ENCODE measurements at regions not wholly inside any gene's neighbourhood (a gene's known extent, or its start where the extent isn't known, plus 50 kb on each side); places are given as distances from the start of the nearest gene placed in this dataset.

DNA sequence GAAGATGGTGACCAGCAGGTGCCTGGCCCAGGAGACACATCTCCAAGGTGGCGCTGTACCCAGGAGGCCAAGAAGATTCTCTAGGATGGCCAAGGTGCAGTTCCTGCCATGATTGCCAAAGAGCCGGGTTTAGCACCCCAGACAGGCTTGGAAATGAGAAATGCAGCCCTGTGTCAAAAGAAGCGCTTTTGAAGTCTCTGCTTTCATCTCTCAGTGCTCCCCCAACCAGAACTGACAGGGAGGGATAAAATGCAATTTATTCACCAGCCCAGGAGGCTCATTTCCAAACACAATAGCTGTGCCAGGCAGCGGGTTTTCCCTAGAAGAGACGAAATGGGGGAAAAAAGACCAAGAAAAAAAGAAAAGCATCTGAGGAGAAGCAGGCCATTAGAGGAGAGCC, 195.9 kb upstream of the NCAM1 start:
- Histone ChIP-seq H3K9ac (ENCODE audit: low read length) (no peak overlapping the region), H3K36me3 (ENCODE audit: control insufficient read depth, insufficient read depth, low read length) (no peaks in the 10 kb centered on the region), H3K27me3 (ENCODE audit: control insufficient read depth, insufficient read depth, low read length) (no peaks in the 10 kb centered on the region), H3K4me1 (ENCODE audit: control insufficient read depth, insufficient read depth, low read length) (no peaks in the 10 kb centered on the region), H3K9me3 (ENCODE audit: control insufficient read depth, low read length) (no peaks in the 10 kb centered on the region), H3K4me3 (ENCODE audit: low read length) (no peak overlapping the region)

DNA sequence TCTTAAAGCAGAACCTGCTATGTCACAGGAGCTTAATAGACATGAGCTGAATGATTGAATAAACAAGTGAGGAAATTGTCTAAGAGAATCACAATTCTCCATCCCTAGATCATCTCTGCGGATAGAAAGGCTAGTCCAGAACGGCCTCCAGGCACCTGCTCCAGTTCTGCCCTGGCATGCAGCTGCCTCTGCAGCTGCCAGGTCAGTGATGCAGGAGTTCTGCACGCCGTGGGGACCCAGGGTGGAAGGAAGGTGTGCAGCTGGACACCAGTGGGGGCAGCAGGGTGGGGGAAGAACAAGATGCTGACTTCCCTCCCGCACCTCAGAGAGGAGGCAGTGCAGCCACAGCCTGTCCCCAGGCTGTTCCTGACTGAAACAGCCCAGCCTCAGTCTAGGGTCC, 192.1 kb upstream of the NCAM1 start:
- Histone ChIP-seq H3K4me1 (ENCODE audit: control insufficient read depth, insufficient read depth, low read length) (no peaks in the 10 kb centered on the region), H3K4me3 (ENCODE audit: low read length) (no peak overlapping the region), H3K27me3 (ENCODE audit: control insufficient read depth, insufficient read depth, low read length) (peaks cover 5% of the 10 kb centered on the region), H3K9ac (ENCODE audit: low read length) (no peak overlapping the region), H3K9me3 (ENCODE audit: control insufficient read depth, low read length) (no peaks in the 10 kb centered on the region), H3K36me3 (ENCODE audit: control insufficient read depth, insufficient read depth, low read length) (no peaks in the 10 kb centered on the region)

DNA sequence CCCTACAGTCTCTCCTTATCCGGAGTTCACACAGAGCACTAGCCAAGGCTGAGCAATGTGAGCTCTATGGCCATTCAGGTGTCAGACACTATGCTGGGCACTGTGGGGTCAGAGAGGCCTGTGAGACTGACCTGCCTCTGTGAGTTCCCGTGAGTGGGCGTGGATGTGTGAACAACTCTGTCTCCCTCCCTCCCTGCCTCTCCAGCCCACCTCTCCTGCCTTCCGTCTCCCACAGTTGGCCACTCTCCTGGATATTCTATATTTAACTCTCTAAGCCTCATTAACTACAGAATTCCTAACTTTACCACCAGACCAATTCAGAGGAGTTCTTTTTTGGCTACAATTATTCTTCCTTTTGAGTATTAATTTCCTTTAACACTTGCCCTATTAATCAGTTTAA, 191.6 kb upstream of the NCAM1 start:
- Histone ChIP-seq H3K9ac (ENCODE audit: low read length) (no peak overlapping the region), H3K4me3 (ENCODE audit: low read length) (no peak overlapping the region), H3K9me3 (ENCODE audit: control insufficient read depth, low read length) (no peaks in the 10 kb centered on the region), H3K4me1 (ENCODE audit: control insufficient read depth, insufficient read depth, low read length) (no peaks in the 10 kb centered on the region), H3K36me3 (ENCODE audit: control insufficient read depth, insufficient read depth, low read length) (no peaks in the 10 kb centered on the region), H3K27me3 (ENCODE audit: control insufficient read depth, insufficient read depth, low read length) (peaks cover 5% of the 10 kb centered on the region)

DNA sequence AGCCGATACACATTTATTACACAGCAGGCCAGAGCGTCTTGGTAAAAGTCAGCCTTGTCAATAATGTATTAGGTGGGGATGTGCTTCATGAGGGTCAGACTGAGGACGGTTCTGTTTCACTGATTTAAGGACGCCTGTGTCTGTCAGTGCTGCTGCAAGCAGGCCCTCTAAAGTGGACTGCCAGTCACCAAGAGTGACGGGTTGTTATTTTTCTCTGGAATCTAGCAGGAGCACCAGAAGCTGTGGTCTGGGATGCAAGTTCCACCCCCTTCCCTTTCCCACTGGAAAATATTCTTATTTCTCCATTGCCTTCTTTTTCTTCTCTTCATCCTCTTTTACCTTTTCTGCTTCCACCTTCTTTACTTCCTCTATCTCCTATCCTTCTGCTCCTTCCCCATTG, 191.2 kb upstream of the NCAM1 start:
- Histone ChIP-seq H3K36me3 (ENCODE audit: control insufficient read depth, insufficient read depth, low read length) (no peaks in the 10 kb centered on the region), H3K4me1 (ENCODE audit: control insufficient read depth, insufficient read depth, low read length) (no peaks in the 10 kb centered on the region), H3K27me3 (ENCODE audit: control insufficient read depth, insufficient read depth, low read length) (peaks cover 5% of the 10 kb centered on the region), H3K9me3 (ENCODE audit: control insufficient read depth, low read length) (no peaks in the 10 kb centered on the region), H3K9ac (ENCODE audit: low read length) (no peak overlapping the region), H3K4me3 (ENCODE audit: low read length) (no peak overlapping the region)

DNA sequence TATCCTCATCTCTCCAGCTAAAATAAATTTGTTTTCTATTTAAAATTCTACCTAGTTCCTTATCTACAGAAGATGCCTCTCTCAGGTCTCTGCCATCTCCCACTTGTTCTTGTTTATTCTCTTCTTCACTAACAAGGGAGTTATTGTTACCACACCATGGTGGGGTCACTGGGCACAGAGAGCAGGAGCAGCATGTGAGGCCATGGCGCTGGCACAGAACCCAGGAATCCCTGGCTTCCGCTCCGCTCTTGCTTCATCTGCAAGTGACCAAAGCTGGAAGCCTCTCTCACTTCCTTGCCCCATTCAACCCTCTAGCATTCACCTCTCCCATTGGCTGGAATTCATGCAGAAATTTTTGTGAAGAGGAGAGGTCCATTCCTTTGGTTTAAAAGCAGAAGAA, 190.7 kb upstream of the NCAM1 start:
- Histone ChIP-seq H3K4me3 (ENCODE audit: low read length) (no peak overlapping the region), H3K9ac (ENCODE audit: low read length) (no peak overlapping the region), H3K4me1 (ENCODE audit: control insufficient read depth, insufficient read depth, low read length) (no peaks in the 10 kb centered on the region), H3K27me3 (ENCODE audit: control insufficient read depth, insufficient read depth, low read length) (peaks cover 5% of the 10 kb centered on the region), H3K9me3 (ENCODE audit: control insufficient read depth, low read length) (no peaks in the 10 kb centered on the region), H3K36me3 (ENCODE audit: control insufficient read depth, insufficient read depth, low read length) (no peaks in the 10 kb centered on the region)

DNA sequence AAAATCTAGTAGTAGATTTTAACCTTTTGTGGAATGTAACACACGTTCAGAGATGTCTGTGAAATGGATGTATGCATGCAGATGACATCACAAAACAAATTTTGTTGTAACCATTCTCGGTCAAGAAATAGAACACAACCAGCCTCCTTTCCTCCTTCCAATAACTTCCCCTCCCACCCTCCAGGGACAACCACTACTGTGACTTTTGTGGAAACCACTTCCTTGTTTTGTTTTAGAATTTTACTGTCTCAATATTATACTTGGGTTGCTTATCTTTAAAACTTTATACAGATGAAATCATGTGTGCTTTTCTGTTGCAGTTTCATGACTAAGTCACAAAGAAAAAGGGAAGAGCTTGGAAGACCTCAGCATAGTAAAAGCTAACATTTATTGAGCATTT, 189.4 kb upstream of the NCAM1 start:
- no peak overlapping the region for H3K9ac ChIP-seq (ENCODE audit: low read length)
- H3K27me3 ChIP-seq (ENCODE audit: control insufficient read depth, insufficient read depth, low read length): peaks cover 5% of the 10 kb centered on the region
- no peaks in the 10 kb centered on the region for H3K36me3 ChIP-seq (ENCODE audit: control insufficient read depth, insufficient read depth, low read length)
- no peaks in the 10 kb centered on the region for H3K4me1 ChIP-seq (ENCODE audit: control insufficient read depth, insufficient read depth, low read length)
- H3K4me3 ChIP-seq (ENCODE audit: low read length): no peak overlapping the region
- H3K9me3 ChIP-seq (ENCODE audit: control insufficient read depth, low read length): no peaks in the 10 kb centered on the region

DNA sequence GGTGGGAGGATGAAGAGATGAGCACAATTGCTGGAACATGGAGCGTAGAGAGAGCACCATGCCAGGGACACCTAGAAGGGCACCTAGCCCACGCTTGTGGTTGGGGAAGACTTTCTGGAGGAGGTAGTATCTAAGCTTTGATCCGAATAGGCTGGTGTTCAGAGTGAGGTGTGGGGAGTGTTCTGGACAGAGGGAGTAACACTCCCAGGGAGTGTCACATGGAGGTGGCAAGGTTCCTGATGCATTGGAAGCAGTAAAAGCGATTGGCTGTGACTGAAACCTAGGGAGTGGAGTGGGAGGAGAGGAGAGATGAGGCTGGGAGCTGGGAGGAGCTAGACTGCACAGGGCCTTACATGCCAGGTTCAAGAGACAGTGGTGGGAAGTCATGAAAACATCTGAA, 188.0 kb upstream of the NCAM1 start:
- no peaks in the 10 kb centered on the region for H3K9me3 ChIP-seq (ENCODE audit: control insufficient read depth, low read length)
- H3K36me3 ChIP-seq (ENCODE audit: control insufficient read depth, insufficient read depth, low read length): no peaks in the 10 kb centered on the region
- no peak overlapping the region for H3K9ac ChIP-seq (ENCODE audit: low read length)
- H3K27me3 ChIP-seq (ENCODE audit: control insufficient read depth, insufficient read depth, low read length): peaks cover 5% of the 10 kb centered on the region
- H3K4me1 ChIP-seq (ENCODE audit: control insufficient read depth, insufficient read depth, low read length): no peaks in the 10 kb centered on the region
- H3K4me3 ChIP-seq (ENCODE audit: low read length): no peak overlapping the region

DNA sequence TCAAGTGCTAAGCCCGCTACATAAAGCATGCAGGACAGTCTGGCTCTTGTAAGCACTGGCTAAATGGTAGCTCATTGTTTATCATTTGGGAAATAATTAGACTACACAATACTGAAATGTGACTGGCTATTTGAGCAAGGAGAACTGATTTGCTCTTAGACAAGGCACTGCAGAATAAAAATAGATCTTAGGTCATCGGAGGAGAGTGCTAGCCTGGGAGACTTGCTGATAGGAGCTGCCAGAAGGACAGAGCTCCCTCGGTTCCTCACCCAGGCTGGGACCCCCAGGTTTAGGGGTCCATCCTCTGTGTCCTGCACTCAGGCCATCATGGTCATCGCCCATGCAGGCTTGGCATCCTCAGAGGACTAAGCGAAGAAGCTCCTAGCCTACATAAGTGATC, 184.4 kb upstream of the NCAM1 start:
- no peaks in the 10 kb centered on the region for H3K4me1 ChIP-seq (ENCODE audit: control insufficient read depth, insufficient read depth, low read length)
- no peak overlapping the region for H3K9ac ChIP-seq (ENCODE audit: low read length)
- H3K9me3 ChIP-seq (ENCODE audit: control insufficient read depth, low read length): no peaks in the 10 kb centered on the region

DNA sequence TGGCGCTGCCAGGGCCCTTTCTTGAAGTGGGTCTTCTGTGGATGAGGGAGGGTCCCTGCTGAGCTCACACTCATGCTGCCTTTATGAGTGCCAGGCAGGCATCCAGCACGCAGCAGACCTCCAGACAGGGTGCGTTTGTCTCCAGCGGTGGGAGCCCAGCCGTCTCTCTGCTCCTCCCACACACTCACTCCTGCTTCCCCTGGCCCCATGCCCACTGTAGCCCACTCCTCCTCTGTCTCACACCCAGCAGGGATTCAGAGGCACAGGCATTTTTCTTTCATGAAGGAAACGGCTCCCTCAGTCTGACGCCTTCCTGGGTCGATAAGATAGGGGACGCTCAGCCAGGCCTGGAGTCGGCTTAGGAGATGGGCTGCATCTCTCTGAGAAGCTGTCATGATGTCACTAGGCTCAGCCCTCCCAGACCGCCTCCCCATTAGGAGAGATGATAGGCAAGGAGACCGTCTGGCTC, 183.9 kb upstream of the NCAM1 start:
- Histone ChIP-seq H3K4me1 (ENCODE audit: control insufficient read depth, insufficient read depth, low read length) (no peaks in the 10 kb centered on the region), H3K4me3 (ENCODE audit: low read length) (no peak overlapping the region), H3K36me3 (ENCODE audit: control insufficient read depth, insufficient read depth, low read length) (no peaks in the 10 kb centered on the region), H3K9me3 (ENCODE audit: control insufficient read depth, low read length) (no peaks in the 10 kb centered on the region), H3K27me3 (ENCODE audit: control insufficient read depth, insufficient read depth, low read length) (peaks cover 5% of the 10 kb centered on the region), H3K9ac (ENCODE audit: low read length) (no peak overlapping the region)

More for the DNA sequence above, 184.4 kb upstream of the NCAM1 start:
- no peak overlapping the region for H3K4me3 ChIP-seq (ENCODE audit: low read length)
- no peaks in the 10 kb centered on the region for H3K36me3 ChIP-seq (ENCODE audit: control insufficient read depth, insufficient read depth, low read length)
- peaks cover 5% of the 10 kb centered on the region for H3K27me3 ChIP-seq (ENCODE audit: control insufficient read depth, insufficient read depth, low read length)

DNA sequence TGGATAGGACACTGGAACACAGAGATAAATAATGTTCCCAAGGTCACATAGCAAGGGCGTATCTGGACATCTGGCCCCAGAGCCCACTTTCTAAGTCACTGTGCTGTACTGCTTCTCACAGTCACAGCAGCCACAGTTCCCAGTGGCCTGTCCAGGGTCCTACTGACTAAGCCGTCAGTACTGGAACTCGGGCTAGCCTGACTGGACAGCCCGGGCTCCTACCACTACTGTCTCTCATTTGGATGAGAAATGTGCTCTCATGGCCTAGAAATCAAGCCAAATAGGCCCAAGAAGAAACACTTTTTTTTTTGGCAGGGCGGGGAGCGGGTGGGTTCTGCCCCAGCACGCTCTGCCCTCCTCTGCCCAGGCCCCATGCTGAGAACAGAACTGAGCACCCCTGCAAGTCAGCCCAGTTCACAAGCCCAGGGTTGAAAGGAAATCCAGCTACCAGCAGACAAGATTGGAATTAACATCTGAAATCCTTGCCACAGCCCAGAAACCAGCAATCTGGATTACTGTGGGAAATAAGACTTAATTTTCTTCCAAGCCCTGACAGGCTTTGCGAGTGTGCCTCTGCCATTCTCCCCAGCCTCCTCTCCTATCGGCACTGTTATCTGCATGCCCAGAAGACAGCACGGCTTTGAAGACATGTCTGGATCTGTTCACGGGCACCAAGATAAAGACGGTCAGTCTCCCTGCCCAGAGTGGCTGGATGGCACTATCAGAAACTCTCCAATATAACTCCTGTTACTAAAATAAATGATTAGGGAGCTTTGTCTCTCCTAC, 182.9 kb upstream of the NCAM1 start:
- Histone ChIP-seq H3K9me3 (ENCODE audit: control insufficient read depth, low read length) (no peaks in the 10 kb centered on the region), H3K4me1 (ENCODE audit: control insufficient read depth, insufficient read depth, low read length) (no peaks in the 10 kb centered on the region), H3K4me3 (ENCODE audit: low read length) (no peak overlapping the region), H3K9ac (ENCODE audit: low read length) (no peak overlapping the region), H3K36me3 (ENCODE audit: control insufficient read depth, insufficient read depth, low read length) (no peaks in the 10 kb centered on the region), H3K27me3 (ENCODE audit: control insufficient read depth, insufficient read depth, low read length) (peaks cover 5% of the 10 kb centered on the region)

DNA sequence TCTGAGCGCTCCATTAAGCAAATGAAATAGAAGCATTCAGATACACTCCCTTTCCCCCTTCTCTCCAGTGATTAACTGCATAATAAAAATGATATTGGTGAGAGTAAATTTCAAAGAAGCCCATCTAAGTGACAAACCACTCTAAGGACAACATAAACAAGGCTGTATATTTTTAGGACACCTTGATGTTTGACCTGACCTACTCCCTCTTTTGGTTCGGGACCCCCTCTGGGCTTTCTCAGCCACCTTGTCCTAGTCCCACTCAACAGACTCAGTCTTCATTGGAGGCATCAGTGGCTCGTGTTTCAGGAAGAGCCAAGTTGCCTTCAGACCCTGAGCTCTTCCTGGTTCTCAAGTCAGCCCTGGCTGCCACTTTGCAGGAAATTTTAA, 182.3 kb upstream of the NCAM1 start:
- Histone ChIP-seq H3K9me3 (ENCODE audit: control insufficient read depth, low read length) (no peaks in the 10 kb centered on the region), H3K4me3 (ENCODE audit: low read length) (no peak overlapping the region), H3K27me3 (ENCODE audit: control insufficient read depth, insufficient read depth, low read length) (peaks cover 3% of the 10 kb centered on the region), H3K36me3 (ENCODE audit: control insufficient read depth, insufficient read depth, low read length) (no peaks in the 10 kb centered on the region), H3K4me1 (ENCODE audit: control insufficient read depth, insufficient read depth, low read length) (no peaks in the 10 kb centered on the region), H3K9ac (ENCODE audit: low read length) (no peak overlapping the region)

DNA sequence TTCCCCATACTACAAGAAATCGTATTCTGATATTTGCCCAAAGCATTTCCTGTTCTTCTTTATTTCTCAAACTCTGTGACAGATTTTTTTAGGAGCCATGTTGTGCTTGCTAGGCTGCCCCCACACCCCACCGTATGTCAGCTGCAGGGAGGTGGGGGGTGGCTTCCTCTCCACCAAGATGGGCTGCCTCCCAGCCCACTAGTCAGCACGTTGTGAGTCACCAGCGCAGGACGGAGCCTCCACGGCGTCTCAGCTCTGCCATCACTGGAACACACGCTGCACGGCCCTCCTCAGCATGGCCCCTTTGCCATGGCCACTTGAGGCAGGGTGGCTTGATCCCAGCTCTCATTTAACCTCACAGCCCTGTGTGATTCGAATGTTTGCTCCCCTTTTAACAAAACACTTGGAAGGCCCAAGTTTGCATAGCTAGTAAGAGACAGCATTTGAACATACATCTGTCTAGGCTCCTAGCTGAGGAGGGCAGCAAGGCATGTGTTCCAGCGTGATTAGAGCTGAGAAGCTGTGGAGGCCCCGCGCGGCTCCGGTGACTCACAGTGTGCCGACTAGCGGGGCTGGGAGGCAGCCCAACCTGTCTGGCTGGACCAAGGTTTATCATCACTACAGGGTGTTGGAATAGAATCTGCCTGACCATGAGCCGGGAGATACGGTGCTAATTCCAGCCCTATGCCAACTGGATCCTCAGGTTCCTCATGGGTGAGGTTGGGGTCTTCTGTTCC, 180.7 kb upstream of the NCAM1 start:
- Histone ChIP-seq H3K36me3 (ENCODE audit: control insufficient read depth, insufficient read depth, low read length) (no peaks in the 10 kb centered on the region), H3K9me3 (ENCODE audit: control insufficient read depth, low read length) (no peaks in the 10 kb centered on the region), H3K9ac (ENCODE audit: low read length) (no peak overlapping the region), H3K4me1 (ENCODE audit: control insufficient read depth, insufficient read depth, low read length) (no peaks in the 10 kb centered on the region), H3K4me3 (ENCODE audit: low read length) (no peak overlapping the region), H3K27me3 (ENCODE audit: control insufficient read depth, insufficient read depth, low read length) (peaks cover 4% of the 10 kb centered on the region)

All from mucosa of stomach (tissue), 1 donor.